Astrocyte of the cerebellum (primary cell): ENCODE measurements at regions not wholly inside any gene's neighbourhood (a gene's known extent, or its start where the extent isn't known, plus 50 kb on each side); places are given as distances from the start of the nearest gene placed in this dataset.

Experiments used
- DNase-seq: peaks from one replicate; pipeline ENCODE4 v3.0.0-alpha.2; 2011; ENCODE audit warnings: low read depth
- H3K4me3 ChIP-seq: 2 replicates; pipeline ENCODE4 v1.5.1; 2011; ENCODE audit warnings: mild to moderate bottlenecking, low read depth, low read length, moderate library complexity
- in situ Hi-C: cut with HindIII; loops from 2 replicates; pipeline ENCODE4 v1.10.0; 2017; ENCODE audit warnings: low sequenced_read_pairs
- TF ChIP-seq, protein P1 (sequence below): IDR thresholded peaks from 2 replicates; pipeline ENCODE4 v1.5.1; 2012; ENCODE audit warnings: low read length, low read depth, moderate library complexity, mild to moderate bottlenecking; ENCODE audit errors: missing control alignments

DNA sequence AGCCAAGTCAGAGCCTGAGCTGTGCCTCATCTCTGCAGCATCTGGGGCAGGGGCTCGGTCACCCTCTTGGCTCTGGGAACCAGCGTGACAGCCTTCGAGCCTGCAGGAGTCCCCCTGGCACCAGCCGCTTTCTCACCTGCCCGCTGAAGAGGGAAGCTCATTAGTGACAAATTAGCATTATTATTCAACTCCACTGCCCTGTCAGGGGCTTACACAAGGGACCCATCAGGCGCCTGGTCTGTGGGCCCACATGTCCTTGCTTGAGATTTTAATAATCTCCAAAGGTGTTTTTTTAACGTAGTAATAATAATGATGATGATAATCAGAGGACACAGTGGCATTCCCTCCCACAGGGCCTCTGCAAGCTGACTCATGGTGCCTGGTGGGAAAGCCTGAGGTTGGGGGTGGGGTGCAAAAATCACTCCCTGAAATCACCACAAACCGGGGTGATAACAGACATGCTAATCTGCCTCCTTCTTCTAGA is 98.1 kb upstream of the IGSF21 start:
- in situ Hi-C loops, result no loop called here
- TF ChIP-seq, protein P1, sequence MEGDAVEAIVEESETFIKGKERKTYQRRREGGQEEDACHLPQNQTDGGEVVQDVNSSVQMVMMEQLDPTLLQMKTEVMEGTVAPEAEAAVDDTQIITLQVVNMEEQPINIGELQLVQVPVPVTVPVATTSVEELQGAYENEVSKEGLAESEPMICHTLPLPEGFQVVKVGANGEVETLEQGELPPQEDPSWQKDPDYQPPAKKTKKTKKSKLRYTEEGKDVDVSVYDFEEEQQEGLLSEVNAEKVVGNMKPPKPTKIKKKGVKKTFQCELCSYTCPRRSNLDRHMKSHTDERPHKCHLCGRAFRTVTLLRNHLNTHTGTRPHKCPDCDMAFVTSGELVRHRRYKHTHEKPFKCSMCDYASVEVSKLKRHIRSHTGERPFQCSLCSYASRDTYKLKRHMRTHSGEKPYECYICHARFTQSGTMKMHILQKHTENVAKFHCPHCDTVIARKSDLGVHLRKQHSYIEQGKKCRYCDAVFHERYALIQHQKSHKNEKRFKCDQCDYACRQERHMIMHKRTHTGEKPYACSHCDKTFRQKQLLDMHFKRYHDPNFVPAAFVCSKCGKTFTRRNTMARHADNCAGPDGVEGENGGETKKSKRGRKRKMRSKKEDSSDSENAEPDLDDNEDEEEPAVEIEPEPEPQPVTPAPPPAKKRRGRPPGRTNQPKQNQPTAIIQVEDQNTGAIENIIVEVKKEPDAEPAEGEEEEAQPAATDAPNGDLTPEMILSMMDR, result no peak
- H3K4me3 ChIP-seq, result no peak overlapping the region
- DNase-seq, result no peak

GRCh38 chr1:18010408-18010807 is 97.2 kb upstream of the IGSF21 start:
- TF ChIP-seq, protein P1, result no peak
- in situ Hi-C loops, result no loop called here
- no peak for DNase-seq
- H3K4me3 ChIP-seq, result no peak overlapping the region

- H3K4me3 ChIP-seq, result no peak overlapping the region
- in situ Hi-C loops, result no loop called here
- TF ChIP-seq, protein P1, result no peak
- no peak for DNase-seq
Measured at GRCh38 chr1:18010945-18011344, 96.7 kb upstream of the IGSF21 start.

DNA sequence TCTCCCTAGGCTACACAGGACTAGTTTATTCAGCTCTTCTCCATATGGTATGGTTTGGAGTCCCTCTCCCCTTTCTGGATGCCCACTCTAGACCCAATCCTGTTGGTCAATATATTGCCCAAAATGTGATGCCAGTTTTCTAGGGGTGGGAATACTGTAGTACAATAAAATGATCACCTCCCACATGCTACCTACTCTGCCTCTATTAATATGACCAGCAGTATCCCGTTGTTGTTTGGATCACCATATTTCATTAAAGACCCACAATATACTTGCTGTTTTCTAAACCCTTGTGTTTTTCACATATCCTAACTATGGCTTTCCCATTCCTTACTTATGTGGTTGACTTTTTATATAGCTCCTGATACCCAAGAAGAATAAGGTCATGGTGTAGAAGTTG is 95.9 kb upstream of the IGSF21 start:
- no peak overlapping the region for H3K4me3 ChIP-seq
- in situ Hi-C loops, result no loop called here
- TF ChIP-seq, protein P1, result no peak
- DNase-seq, result no peak

GRCh38 chr1:18012686-18013085 is 94.9 kb upstream of the IGSF21 start:
- TF ChIP-seq, protein P1, result no peak
- H3K4me3 ChIP-seq, result no peak overlapping the region
- in situ Hi-C loops, result no loop called here
- no peak for DNase-seq

- in situ Hi-C loops, result no loop called here
- H3K4me3 ChIP-seq, result no peak overlapping the region
- TF ChIP-seq, protein P1, result no peak
- no peak for DNase-seq
Measured at GRCh38 chr1:18013216-18013615, 94.4 kb upstream of the IGSF21 start.

DNA sequence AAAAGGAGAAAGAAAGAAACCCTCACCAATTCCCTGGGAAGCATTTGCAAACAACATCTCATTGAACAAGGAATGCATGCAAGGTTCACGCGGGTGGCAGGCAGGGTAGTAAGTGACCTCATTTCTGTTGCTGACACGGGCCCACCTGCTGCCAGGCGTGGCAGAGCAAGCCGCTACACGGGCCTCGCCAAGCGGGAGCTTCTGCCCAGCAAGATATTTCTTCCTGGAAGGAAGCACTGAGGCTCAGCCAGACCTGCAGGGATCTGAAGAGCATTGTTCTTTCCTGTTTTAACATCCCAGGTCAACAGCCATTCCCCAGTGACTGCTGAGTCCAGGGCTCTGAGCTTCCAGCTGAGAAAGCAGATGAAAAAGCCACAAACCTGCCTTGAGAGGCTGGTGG is 91.9 kb upstream of the IGSF21 start:
- H3K4me3 ChIP-seq, result no peak overlapping the region
- no peak for DNase-seq
- in situ Hi-C loops, result no loop called here
- TF ChIP-seq, protein P1, result no peak
